Loucy (cell line): ENCODE measurements at regions not wholly inside any gene's neighbourhood (a gene's known extent, or its start where the extent isn't known, plus 50 kb on each side); places are given as distances from the start of the nearest gene placed in this dataset.

ENCODE experiments used
- H2AFZ ChIP-seq: fragments of 200-600 bp; sonication (generic); 2 replicates; pipeline ENCODE4 v1.6.0; 2016; ENCODE audit warnings: antibody characterized with exemption, mild to moderate bottlenecking, low read length, moderate library complexity
- H3F3A ChIP-seq: fragments of 200-600 bp; 2 replicates; pipeline ENCODE4 v1.6.0; 2016; ENCODE audit warnings: antibody characterized with exemption, low read depth, mild to moderate bottlenecking
- H3K27me3 ChIP-seq: fragments of 200-600 bp; sonication (generic); 2 replicates; pipeline ENCODE4 v1.6.1; 2014; ENCODE audit warnings: low read length, mild to moderate bottlenecking; ENCODE audit not compliant: insufficient read depth, poor library complexity, severe bottlenecking
- H3K36me3 ChIP-seq: fragments of 200-600 bp; sonication (generic); 2 replicates; pipeline ENCODE4 v1.6.1; 2016; ENCODE audit warnings: low read length; ENCODE audit not compliant: insufficient read depth
- H3K4me1 ChIP-seq: fragments of 200-600 bp; sonication (generic); 2 replicates; pipeline ENCODE4 v1.5.1; 2014; ENCODE audit warnings: low read length, mild to moderate bottlenecking; ENCODE audit not compliant: insufficient read depth, poor library complexity, severe bottlenecking
- H3K4me2 ChIP-seq: fragments of 200-600 bp; sonication (generic); 2 replicates; pipeline ENCODE4 v1.6.0; 2014; ENCODE audit warnings: antibody characterized with exemption, low read length, low read depth, mild to moderate bottlenecking; ENCODE audit not compliant: poor library complexity, severe bottlenecking
- H3K4me3 ChIP-seq: fragments of 200-600 bp; sonication (generic); 2 replicates; pipeline ENCODE4 v1.5.1; 2014; ENCODE audit warnings: low read length, mild to moderate bottlenecking, mixed read lengths; ENCODE audit not compliant: poor library complexity, severe bottlenecking
- H3K79me2 ChIP-seq: fragments of 200-600 bp; sonication (generic); 2 replicates; pipeline ENCODE4 v1.6.1; 2014; ENCODE audit warnings: low read length; ENCODE audit not compliant: insufficient read depth
- H3K9ac ChIP-seq: fragments of 200-600 bp; sonication (generic); 2 replicates; pipeline ENCODE4 v1.6.0; 2014; ENCODE audit warnings: mild to moderate bottlenecking, low read depth, low read length, moderate library complexity; ENCODE audit not compliant: poor library complexity, severe bottlenecking
- H3K9me2 ChIP-seq: fragments of 200-600 bp; sonication (generic); replicated peaks from 2 replicates; pipeline ENCODE4 v1.6.1; 2016; ENCODE audit warnings: low read depth, low read length, mixed read lengths
- H3K9me3 ChIP-seq: fragments of 200-600 bp; sonication (generic); 2 replicates; pipeline ENCODE4 v1.6.1; 2014; ENCODE audit warnings: mild to moderate bottlenecking, antibody characterized with exemption, low read length, low read depth; ENCODE audit not compliant: insufficient read depth
- H4K20me1 ChIP-seq: fragments of 200-600 bp; sonication (generic); 2 replicates; pipeline ENCODE4 v1.6.0; 2014; ENCODE audit warnings: antibody characterized with exemption, low read length, mild to moderate bottlenecking; ENCODE audit not compliant: insufficient read depth, poor library complexity, severe bottlenecking
- CTCF ChIP-seq: fragments of 200-600 bp; sonication (generic); conservative IDR thresholded peaks from 2 replicates; pipeline ENCODE4 v1.5.1; 2014; ENCODE audit warnings: mild to moderate bottlenecking, antibody characterized with exemption, low read length
- EZH2phosphoT487 ChIP-seq: fragments of 200-600 bp; IDR thresholded peaks from 2 replicates; pipeline ENCODE4 v1.6.1; 2018; ENCODE audit warnings: antibody characterized with exemption, mild to moderate bottlenecking, moderate library complexity, borderline replicate concordance

GRCh38 chr6:169075915-169076654, 177.6 kb downstream of the THBS2 start:
- TF ChIP-seq EZH2phosphoT487 (no peak), CTCF (no peak)
- H3K4me1 ChIP-seq: no peaks in the 10 kb centered on the region
- H3K4me2 ChIP-seq: no peak overlapping the region
- H3K79me2 ChIP-seq: no peaks in the 10 kb centered on the region
- no peak overlapping the region for H3K4me3 ChIP-seq
- H4K20me1 ChIP-seq: no peaks in the 10 kb centered on the region
- peaks cover 16% of the 10 kb centered on the region; the same call in 1 of the 2 replicates for H3K9me3 ChIP-seq
- no peaks in the 10 kb centered on the region for H3K36me3 ChIP-seq
- no peaks in the 10 kb centered on the region for H3F3A ChIP-seq
- H3K9ac ChIP-seq: no peak overlapping the region
- no peak overlapping the region for H2AFZ ChIP-seq
- no peaks in the 10 kb centered on the region for H3K27me3 ChIP-seq
- no peaks in the 10 kb centered on the region for H3K9me2 ChIP-seq

- Histone ChIP-seq H3K4me2 (no peak overlapping the region), H3K9me2 (no peaks in the 10 kb centered on the region), H3K9me3 (peaks cover 17% of the 10 kb centered on the region; the same call in 1 of the 2 replicates), H2AFZ (no peak overlapping the region), H3K4me3 (no peak overlapping the region), H3K9ac (no peak overlapping the region), H3K79me2 (no peaks in the 10 kb centered on the region), H3K4me1 (no peaks in the 10 kb centered on the region), H3K36me3 (no peaks in the 10 kb centered on the region), H3K27me3 (no peaks in the 10 kb centered on the region), H3F3A (no peaks in the 10 kb centered on the region), H4K20me1 (no peaks in the 10 kb centered on the region)
- TF ChIP-seq CTCF: no peak
- no peak for TF ChIP-seq EZH2phosphoT487
Measured at GRCh38 chr6:169075211-169075914, 178.3 kb downstream of the THBS2 start.

GRCh38 chr6:169074526-169074925, 179.1 kb downstream of the THBS2 start:
- H2AFZ ChIP-seq: no peak overlapping the region

More at GRCh38 chr6:169074526-169074925, 179.1 kb downstream of the THBS2 start:
- H3K4me3 ChIP-seq: no peak overlapping the region
- H4K20me1 ChIP-seq: no peaks in the 10 kb centered on the region
- H3K9ac ChIP-seq: no peak overlapping the region
- no peaks in the 10 kb centered on the region for H3K4me1 ChIP-seq
- no peaks in the 10 kb centered on the region for H3K36me3 ChIP-seq
- H3K9me2 ChIP-seq: no peaks in the 10 kb centered on the region
- no peaks in the 10 kb centered on the region for H3K27me3 ChIP-seq
- no peaks in the 10 kb centered on the region for H3K79me2 ChIP-seq
- peaks cover 23% of the 10 kb centered on the region; the same call in 1 of the 2 replicates for H3K9me3 ChIP-seq
- TF ChIP-seq CTCF (no peak), EZH2phosphoT487 (no peak)
- H3K4me2 ChIP-seq: no peak overlapping the region
- no peaks in the 10 kb centered on the region for H3F3A ChIP-seq
